HG02623 (cell line): ENCODE measurements at regions not wholly inside any gene's neighbourhood (a gene's known extent, or its start where the extent isn't known, plus 50 kb on each side); places are given as distances from the start of the nearest gene placed in this dataset.
A peak's percentile ranks its signal among the peaks of the same experiment; 100 is the strongest.
"Not testable (repeated sequence)": the region's sequence is repeated elsewhere in the genome, so short reads cannot be mapped to it uniquely, and the experiment has no call there.

Experiments
- ATAC-seq: cut with Tn5 transposase; IDR thresholded peaks from one replicate; pipeline ENCODE4 v1.9.1; 2021; ENCODE audit warnings: moderate library complexity; ENCODE audit not compliant: unreplicated experiment

DNA sequence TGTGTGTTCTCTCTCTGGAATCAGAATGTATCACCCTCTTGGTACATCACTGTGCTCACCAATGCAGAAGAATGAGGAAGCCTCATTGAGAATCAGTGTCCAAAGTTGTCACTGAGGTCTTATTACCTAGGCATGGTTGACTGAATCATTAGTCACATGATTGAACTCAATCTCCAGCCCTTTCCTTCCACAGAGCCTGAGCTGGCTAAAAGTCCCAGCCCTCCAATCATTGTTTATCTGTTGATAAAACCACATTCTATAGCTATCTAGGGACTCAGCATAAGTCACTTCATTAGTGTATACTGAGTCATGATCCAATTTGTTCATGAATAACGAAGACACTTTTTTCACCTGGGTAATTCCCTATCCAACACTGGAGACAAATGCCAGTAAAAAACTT is 396.8 kb downstream of the TRAM1L1 start:
- ATAC-seq: no peak

- no peak for ATAC-seq
Observed at GRCh38 chr4:116668190-116668589, 417.2 kb downstream of the TRAM1L1 start.

DNA sequence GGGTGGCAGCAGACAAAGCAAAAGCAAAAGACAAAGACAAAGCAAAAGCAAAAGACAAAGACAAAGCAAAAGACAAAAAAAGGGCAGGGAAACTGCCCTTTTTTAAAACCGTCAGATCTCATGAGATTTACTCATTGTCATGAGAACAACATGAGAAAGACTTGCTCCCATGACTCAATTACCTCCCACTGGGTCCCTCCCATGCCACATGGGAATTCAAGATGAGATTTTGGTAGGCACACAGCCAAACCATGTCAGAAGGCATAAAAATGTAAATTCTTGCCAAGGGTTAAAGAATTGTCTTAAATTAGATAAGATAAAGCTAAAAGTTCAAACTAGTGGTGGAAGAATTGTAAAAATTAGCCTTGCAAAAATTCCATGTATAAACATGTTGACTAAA is 419.7 kb downstream of the TRAM1L1 start:
- ATAC-seq: no peak

GRCh38 chr4:116664198-116664597 is 421.2 kb downstream of the TRAM1L1 start:
- ATAC-seq: no peak

GRCh38 chr4:116639070-116639577 is 446.3 kb downstream of the TRAM1L1 start:
- ATAC-seq: no peak

GRCh38 chr4:116638592-116638991 is 446.8 kb downstream of the TRAM1L1 start:
- no peak for ATAC-seq

- peak; percentile 99 for ATAC-seq
Observed at GRCh38 chr4:116636917-116637316, 448.5 kb downstream of the TRAM1L1 start.

DNA sequence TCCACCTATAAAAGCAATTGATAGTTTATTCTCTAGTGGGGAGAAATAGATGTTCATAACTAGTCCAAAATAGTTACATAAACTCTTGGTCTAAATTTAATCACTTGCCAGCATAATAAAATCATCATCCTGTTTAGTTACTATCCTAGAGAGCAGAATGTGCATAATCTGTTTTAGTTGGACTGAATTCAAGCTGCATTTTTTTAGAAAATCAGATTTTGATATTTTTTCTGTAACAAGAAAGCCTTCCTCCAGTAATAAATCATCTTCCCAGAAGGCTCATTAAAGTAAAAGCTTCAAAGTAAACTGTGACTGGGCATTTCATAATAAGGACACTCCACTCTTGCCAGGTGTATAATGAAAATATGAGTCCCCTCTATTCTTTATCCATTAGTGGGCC is 453.1 kb downstream of the TRAM1L1 start:
- no peak for ATAC-seq

GRCh38 chr4:116628598-116628997 is 456.8 kb downstream of the TRAM1L1 start:
- ATAC-seq: no peak

DNA sequence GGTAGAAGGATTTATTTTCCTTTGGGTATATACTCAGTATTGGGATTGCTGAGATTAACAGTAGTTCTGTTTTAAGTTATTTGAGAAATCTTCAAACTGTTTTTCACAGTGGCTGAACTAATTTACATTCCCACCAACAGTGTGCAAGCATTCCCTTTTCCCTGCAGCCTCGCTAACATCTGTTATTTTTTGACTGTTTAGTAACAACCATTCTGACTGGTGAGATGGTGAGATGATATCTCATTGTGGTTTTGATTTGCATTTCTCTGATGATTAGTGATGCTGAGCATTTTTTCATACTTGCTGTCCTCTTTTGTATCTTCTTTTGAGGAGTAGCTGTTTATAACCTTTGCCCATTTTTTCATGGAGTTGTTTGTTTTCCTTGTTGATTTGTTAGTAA is 457.8 kb downstream of the TRAM1L1 start:
- ATAC-seq: no peak

DNA sequence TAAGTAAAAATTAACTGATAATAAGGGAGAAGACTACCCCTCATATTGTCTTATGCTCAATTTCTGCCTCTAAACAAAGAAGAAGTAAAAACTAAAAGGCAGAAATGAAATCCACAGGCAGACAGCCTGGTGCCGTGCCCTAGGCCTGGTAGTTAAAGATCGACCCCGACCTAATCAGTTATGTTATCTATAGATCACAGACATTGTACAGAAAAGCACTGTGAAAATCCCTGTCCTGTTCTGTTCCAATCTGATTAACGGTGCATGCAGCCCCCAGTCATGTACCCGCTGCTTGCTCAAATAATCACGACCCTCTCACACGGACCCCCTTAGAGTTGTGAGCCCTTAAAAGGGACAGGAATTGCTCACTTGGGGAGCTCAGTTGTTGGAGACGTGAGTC is 465.9 kb downstream of the TRAM1L1 start:
- not testable (repeated sequence) for ATAC-seq

GRCh38 chr4:116618638-116619037 is 466.7 kb downstream of the TRAM1L1 start:
- no peak for ATAC-seq

DNA sequence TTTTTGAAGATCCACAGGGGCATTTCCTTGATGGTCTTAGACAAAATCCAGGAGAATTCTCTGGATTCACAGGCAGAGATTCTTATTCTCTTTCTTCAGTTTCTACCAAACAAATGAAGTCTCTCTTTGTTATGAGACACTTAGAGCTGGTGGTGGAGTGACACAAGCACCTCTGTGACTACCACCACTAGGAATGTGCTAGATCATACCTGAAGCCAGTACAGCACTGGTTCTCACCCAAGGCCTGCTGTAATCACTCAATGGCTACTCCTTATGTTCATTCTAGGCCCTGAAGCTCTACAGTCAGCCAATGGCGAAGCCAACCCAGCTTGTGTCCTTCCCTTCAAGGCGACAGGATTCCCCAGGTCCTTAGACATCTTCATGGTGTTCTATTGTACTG is 482.3 kb downstream of the TRAM1L1 start:
- ATAC-seq: no peak

DNA sequence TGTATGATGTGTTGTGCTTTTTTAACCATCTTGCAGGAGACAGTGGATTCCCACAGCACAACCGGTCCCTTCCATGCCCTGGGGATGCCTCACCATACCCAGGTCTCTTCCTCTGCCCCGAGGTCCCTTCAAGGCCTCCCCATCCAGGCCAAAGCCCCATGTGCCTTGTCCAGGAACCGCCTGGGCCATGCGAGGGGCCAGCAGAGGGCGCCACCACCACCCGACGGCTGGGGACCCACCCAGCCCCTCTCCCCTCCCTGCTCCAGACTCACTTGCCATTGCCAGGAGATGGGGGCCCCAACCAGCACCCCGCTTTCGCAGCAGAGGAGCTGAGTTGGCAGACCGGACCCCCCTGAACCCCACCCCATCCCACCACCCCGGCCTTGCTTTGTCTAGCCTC is 485.5 kb downstream of the TRAM1L1 start:
- ATAC-seq: no peak

DNA sequence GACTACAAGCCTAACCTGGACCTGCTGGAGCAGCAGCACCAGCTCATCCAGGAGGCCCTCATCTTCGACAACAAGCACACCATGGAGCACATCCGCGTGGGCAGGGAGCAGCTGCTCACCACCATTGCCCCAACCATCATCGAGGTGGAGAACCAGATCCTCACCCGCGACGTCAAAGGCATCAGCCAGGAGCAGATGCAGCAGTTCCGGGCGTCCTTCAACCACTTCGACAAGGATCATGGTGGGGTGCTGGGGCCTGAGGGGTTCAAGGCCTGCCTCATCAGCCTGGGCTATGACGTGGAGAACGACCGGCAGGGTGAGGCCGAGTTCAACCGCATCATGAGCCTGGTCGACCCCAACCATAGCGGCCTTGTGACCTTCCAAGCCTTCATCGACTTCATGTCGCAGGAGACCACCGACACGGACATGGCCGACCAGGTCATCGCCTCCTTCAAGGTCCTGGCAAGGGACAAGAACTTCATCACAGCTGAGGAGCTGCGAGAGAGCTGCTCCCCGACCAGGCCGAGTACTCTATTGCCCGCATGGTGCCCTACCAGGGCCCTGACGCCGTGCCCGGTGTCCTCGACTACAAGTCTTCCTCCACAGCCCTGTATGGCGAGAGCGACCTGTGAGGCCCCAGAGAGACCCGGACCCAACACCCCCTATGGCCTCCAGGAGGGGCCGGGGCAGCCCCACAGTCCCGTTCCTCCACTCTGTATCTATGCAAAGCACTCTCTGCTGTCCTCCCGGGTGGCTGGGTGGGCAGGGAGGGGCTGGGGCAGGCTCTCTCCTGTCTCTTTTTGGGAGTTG is 486.2 kb downstream of the TRAM1L1 start:
- ATAC-seq: no peak

DNA sequence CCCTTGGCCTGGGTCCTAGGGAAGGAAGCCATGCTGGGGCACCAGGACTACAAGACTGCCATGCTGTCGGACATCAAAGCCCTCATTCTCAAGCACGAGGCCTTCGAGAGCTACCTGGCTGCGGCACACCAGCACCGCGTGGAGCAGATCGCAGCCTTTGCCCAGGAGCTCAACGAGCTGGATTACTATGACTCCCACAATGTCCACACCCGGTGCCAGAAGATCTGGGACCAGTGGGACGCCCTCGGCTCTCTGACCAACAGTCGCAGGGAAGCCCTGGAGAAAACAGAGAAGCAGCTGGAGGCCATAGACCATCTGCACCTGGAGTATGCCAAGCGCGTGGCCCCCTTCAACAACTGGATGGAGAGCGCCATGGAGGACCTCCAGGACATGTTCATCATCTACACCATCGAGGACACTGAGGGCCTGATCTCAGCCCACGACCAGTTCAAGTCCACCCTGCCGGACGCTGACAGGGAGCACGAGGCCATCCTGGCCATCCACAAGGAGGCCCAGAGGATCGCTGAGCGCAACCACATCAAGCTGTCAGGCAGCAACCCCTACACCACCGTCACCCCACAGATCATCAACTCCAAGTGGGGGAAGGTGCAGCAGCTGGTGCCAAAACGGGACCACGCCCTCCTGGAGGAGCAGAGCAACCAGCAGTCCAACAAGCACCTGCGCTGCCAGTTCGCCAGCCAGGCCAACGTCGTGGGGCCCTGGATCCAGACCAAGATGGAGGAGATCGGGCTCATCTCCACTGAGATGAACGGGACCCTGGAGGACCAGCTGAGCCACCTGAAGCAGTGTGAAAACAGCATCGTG is 487.0 kb downstream of the TRAM1L1 start:
- ATAC-seq: no peak

DNA sequence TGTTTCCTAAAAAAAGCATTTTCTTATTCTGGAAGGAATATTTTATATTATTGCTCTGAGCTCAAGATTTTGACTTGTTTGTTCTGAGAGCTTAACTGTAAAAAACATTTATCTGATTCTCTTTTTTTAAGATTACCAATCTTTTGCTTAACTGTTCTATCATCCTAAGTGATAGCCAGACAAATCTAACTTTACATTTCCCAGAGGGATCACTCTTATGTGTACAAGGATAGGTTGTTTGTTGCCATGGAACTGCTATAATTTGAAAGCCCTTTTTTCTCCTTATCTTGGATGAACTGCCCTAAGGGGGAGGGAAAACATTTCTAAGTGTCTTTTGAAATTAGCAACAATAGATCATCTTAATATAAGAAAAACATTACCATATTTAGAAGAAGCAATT is 494.7 kb downstream of the TRAM1L1 start:
- ATAC-seq: no peak

DNA sequence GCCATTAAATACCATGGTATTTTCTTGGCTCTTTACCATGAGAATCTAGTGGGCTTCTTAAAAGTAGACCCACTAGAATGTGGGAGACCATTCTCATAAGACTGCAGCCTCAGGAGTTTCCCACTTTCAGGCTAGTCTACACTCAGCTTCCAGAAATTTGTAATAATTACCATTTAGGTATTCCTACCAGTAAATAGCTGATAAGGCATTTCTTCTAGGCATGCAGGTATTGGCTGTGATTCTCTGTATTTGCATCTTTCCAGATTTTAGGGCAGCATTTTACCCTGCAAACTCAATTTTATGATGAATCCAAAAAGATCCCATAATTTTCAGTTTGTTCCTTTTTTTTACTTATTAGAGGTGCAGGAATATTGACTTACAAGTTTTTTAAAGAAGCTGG is 496.6 kb downstream of the TRAM1L1 start:
- no peak for ATAC-seq

DNA sequence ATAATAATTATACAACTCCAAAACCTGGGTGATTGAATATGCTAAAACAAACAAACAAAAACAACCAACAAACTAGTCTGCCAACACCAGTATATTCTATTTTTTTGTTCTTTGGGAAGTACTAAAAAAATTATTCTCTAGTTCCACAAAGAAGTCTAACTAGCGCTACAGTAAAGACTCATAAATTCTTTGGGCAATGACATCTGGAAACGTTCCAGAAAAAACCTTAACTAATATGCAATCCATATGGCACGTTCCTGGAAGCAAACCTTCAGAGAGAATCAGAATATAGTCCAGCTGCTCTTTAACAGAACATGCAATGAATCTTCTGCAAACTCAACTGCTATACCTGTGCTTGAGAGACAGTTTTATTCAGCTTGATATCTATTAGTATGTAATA is 500.1 kb downstream of the TRAM1L1 start:
- no peak for ATAC-seq

- ATAC-seq: no peak
Observed at GRCh38 chr4:116577321-116577720, 508.1 kb downstream of the TRAM1L1 start.

DNA sequence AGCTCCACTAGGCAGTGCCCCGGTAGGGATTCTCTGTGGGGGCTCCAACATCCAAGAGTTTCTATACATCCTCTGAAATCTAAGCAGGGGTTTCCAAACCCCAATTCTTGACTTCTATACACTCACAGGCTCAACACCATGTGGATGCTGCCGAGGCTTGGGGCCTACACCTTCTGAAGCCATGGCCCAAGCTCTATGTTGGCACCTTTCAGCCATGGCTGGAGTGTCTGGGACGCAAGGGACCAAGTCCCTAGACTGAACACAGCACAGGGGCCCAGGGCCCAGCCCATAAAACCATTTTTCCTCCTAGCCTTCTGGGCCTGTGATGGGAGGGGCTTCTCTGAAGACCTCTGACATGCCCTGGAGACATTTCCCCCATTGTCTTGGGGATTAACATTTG is 511.8 kb downstream of the TRAM1L1 start:
- no peak for ATAC-seq

DNA sequence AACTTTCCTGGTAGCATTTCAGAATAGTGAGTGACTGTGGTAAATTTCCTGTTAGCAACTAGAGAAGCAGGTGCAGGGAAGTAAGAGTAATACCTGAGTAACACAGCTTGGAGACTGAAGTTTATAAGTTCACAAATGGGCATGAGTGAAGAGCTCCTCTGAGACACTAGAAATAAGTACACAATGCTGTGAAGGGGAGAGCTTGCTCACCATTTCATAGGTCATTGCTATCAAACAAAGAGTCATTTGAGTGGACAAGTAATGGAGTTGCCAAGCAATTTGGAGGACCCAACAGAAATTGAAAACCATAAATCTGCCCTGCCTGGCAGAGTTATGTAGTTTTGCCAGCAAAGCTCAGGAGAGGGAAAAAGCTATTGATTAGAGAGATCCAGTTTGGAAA is 523.6 kb downstream of the TRAM1L1 start:
- no peak for ATAC-seq
